ENCODE measurements at regions not wholly inside any gene's neighbourhood (a gene's known extent, or its start where the extent isn't known, plus 50 kb on each side); places are given as distances from the start of the nearest gene placed in this dataset.

DNA sequence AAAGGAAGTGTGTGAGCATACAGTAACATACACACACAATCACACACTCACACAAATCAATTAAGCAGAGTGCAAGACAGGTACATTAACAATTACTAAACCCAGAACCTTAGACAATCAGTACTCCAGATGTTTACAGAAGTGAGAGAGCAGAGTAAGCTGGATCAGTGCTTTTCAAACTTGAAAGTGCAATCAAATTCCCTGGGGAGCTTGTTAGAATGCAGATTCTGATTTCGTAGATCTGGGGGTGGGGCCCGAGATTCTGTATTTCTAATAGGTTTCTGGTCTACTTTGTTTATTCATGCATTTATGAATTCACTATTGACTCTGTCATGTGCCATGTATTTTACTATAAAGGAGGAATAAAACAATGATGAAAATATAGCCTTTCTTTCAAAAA, 179.6 kb upstream of the PHYHIPL start:
- DNase-seq (ENCODE audit: low read depth in 2 of 2) = no peak

DNA sequence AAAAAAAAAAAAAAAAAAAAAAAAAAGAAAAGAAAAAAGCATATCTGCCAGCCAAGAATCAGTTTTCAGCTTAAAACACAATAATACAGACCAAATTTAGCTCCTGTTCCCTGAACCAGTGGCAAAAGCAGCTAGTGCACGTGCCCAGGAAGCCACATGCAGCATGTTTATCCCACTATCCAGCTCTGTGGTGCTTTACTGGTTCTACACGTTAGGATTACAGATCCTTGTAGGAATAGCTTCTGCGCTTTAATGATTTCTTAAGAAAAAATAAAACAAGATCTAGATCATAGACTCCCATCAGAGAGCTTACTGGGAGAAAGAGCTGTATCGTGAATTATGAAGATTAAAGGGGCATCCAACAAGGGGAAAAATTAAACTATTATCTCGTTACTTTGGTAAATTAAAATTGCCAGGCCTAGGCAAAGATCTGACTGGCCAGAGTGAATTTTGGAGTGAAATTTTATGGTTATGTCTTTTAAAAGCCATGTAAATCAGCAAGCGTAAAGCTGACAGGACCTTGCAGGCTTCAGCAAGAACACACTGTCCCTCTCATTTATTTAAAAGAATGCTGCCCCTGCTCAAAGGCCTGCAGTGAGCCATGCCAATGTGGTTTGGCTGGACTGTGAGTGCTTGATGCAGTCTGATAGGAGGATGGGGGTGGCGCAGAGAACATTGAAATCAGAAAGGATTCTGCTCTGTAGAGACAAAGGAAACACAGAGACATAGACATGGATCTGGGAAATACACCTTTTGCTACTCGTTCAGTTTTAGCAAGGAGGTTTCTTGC, 177.3 kb upstream of the PHYHIPL start:
- DNase-seq (ENCODE audit: low read depth in 2 of 2) = no peak

DNA sequence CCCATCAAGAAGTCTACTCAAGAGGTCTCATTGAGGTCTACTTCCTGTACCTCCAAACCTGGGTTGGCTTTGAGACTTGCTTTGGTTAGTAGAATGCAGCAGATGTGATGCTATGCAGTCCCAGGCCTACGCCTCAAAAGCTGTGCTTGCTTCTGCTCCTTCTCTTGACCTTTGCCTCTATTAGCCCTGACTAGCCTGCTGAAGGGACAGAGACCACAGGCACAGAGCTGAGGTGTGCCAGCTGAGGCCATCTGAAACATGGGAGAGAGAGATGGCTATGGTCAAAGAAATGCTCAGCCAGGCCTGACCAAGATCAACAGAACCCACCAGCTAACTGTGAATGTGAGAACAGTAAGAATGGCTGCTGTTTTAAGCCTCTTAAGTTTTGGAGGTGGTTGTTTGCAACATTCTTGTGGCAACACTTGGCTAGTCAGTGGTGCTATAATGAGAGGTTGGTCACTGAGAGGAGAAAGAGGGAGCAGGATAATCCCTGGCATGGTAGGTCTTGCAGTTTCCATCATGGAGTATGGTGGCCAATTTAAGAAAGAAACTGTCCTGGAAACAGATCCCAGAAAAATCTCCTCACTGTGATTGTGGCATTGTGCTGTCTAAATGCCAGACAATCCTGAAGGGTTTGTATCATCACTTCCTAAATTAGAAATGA, 176.1 kb upstream of the PHYHIPL start:
- DNase-seq (ENCODE audit: low read depth in 2 of 2) = no peak

DNA sequence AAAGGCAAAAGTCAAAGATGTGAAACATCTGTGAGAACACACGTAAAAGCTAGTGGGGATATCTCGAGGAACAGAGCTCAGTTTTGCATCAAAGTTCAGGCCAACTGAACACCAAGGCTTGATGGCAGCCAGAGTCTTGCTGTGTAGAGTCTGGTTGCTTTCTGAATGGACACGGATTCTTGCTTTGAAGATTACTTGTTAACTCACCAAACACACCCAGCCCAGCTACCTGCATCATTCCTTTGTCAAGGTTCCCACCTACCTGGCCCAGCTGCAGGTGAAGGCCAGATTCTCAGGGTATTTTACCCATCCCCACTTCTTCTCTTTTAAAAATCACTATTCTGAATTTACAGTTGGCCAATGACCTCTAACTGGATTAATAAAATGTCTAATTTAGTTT, 174.4 kb upstream of the PHYHIPL start:
- no peak for DNase-seq (ENCODE audit: low read depth in 2 of 2)

DNA sequence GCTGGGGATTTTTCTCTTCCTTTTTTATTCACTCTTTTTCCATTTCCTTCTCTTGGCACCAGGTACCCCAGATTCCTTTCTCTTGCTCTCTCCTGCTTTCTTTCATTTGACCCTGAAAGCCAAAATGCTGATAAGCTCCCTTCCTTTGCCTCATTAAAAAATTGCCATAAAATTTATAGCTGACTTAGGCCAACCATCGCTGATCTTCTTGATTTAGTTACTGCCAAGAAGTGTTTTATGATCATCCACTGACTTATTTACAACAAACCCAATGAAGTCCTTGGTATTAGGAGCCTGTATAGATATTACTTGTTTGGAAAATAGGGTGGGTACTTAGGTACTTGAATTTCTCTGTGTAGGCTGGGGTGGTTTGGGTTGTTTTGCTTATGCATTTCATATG, 173.2 kb upstream of the PHYHIPL start:
- no peak for DNase-seq (ENCODE audit: low read depth in 2 of 2)

DNA sequence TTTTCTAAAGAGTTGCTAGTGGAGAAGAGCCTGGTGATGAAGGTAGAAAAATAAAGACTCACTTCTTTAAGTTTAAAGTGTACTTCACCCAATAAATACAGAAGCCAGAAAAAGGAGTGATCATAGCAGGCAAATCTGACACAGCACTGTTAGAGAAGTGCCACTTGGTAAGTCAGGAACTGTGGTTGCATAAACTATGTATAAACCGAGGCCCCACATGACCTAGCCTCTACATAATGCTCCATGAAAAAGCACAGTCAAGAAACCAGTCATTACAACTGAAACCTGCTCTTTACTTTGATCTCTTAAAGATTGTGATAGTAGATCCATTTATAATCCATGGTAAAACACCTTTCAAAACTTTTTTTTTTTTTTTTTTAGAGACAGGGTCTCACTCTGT, 172.1 kb upstream of the PHYHIPL start:
- DNase-seq (ENCODE audit: low read depth in 2 of 2) = no peak

DNA sequence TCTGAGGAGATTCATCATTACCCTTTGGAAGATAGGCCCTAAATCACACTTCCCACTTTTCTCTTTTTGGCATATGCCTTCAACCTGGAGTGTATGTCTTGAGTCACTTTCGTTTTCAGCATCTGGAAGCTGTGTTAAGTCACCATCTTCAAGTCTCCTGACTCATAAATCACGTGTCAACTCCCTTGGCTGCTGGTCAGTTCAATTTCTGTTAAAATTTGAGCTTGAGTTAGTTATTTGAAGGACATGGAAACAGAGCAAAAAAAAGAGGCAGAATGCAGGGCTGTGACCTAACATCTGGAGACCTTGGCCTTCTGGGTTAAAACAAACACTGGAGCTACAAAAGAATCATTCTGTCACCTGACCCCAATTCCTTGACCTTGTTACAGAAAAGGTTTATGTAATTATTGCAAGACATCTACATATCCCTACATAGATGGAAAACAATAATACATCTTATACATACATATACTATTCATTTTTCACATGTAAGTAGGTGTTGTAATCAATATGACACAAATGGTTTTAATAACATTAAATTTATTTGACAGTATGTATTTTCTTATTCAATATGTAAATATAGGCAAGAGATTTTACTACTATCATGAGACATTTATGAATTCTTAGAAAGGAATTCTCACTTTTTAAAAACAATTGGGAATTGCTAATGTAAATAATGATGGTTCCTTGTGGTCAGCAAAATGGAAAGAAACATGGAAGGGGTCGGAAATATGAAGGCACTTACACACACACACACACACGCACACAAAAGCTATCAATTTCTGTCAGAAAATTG, 169.7 kb upstream of the PHYHIPL start:
- peak; percentile 28 to 32 for DNase-seq (ENCODE audit: low read depth in 2 of 2)

DNA sequence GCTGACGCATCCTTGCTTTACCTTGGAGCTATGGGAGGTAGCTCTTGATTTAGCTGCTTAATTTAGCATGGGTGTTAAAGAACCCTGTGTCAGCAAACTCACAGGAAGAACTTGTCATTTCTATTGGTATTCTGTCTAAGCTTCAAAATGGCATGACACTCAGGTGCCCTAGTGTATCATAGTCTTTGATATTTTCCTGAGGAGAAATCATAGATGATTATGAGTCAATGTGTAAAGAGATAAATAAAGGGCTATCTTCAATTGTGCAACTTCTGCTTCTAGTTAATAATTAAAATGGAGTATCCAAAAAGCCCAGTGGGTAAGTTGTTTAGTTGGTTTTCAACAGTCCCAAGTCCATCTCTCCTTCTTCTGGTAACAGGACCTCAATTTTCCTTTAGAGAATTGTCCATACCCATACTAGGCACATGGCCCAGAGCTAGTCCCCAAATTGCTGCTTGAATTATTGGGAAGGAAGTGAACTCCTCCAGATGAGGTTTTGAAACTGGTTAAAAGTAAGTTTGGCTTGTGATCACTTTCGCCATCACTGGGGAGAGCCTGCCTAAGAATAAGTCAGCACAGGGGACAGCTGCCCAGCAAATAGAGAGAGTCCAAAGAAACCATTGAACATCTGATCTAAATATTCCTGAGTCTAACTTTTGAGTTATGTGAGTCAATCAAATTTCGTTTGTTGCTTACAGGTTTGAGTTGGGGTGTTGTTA, 169.0 kb upstream of the PHYHIPL start:
- no peak for DNase-seq (ENCODE audit: low read depth in 2 of 2)

DNA sequence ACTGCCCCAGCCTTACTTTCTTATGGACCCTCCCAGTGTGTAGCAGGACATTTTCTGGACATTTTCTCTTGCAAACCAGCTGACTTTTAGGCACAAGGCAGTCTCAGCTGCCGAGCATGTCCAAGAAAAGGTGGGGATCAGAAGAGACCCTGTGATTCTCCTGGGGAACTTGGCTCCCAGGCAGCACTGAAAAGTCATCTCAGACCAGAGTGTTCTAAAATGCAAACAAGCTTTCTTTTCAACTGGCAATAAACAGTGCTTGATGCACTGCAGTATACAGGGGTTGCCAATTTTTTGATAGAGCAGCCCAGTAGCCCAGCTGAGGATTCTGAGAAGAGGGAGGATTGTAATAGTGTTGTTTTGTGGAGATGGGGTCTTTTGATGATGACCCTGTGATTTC, 168.0 kb upstream of the PHYHIPL start:
- no peak for DNase-seq (ENCODE audit: low read depth in 2 of 2)

DNA sequence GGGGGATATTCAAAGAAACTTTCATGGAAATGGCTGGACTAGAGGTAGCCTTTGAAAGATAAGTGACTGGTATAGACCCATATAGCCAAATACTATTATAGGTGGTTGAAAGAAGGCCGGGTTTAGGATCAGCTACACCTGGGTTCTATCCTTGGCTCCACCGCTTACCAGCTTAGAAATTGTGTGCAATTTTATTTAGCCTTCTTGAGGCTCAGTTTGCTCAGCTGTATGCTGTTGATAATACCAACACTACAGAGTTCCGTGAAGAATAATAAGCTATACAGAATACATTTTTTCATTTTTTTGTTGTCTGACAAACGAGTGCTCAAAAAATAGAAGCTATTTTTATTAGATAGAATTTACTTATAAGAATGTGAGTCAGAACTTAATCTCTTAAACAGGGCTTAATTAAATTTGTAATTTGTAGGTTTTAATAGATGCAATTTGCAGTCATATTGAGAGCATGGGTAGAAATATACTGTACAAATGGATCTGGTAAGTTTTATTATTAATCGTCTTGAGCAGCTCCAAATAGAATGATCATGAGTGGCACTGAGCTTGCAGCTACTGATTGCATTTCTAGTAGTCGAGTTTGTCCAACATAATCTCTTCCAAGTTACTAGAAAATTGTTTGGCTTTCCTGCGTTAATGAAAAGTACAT, 164.3 kb upstream of the PHYHIPL start:
- no peak for DNase-seq (ENCODE audit: low read depth in 2 of 2)

DNA sequence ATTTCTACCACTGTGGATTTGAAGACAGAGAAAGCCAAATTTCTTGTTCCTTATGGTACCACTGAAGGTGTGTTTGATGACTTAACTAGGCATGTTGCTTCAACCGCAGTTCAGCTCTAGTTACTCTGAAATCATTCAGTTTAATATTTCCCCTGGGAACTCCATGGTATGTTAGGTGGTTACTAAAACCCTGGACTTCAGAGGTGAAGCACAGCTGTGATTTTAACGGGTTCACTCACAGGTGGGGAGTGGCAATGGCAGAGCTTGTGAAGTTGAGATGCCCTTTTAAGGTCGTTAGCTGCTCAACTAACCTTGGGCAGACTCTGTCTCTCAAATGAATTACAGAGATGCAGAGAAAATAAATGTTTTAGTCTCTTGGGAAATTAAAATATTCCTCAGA, 163.6 kb upstream of the PHYHIPL start:
- no peak for DNase-seq (ENCODE audit: low read depth in 2 of 2)

DNA sequence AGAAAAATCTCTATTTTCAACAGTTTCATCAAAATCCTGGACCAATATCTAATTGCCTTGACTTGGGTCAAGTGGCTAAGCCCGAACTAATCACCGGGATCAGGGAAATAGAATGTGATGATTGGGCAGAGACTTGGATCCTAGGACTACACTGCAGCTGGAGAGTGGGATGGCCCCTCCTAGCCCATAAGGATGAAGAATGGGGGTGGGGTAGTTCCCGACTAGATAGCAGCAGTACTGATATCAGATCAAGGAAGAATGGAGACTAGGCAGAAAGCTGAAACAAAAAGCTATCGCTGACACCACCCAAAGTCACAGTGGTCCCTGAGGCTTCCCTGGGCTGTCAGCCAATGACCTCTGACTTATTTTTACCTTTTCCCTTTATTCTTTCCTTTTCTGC, 160.4 kb upstream of the PHYHIPL start:
- no peak for DNase-seq (ENCODE audit: low read depth in 2 of 2)

DNA sequence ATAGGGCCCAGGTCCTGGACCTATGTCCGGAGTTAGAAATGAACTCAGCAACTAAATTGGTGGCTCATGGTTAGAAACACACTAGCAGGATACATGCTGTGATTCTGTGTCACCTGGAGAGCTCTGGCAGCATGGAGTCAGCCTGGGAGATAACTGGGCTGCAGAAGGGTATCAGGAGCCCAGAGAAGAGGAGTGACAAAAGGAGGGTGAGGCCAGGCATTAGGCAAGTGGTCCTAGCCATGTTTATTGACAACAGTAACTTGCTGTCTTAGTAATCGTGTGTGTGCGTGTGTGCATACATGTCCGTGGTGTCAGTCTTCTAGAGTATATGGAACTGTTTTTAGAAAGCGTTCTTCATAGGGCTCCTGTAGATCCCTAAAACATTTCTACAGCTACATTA, 157.5 kb upstream of the PHYHIPL start:
- DNase-seq (ENCODE audit: low read depth in 2 of 2) = no peak

DNA sequence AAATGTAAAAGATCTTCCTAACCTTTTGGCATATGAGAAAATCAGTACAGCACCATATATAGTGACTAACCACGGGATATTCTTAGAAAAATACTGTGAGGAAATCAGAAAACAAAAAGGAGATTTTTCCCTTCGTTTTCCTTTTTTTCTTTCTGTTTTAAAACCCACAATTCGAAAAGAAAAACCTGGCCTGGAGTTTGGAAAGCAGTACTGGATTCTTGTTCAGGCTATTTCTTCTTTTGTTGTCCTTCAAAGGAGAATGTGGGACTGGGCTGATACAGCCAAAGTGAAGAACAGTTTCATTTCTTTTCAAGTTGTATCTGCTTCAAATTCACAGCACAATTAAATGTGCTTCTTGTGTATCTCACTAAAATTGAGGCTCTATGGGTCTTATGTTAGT, 156.8 kb upstream of the PHYHIPL start:
- DNase-seq (ENCODE audit: low read depth in 2 of 2) = peak in 1 of 2 experiments; percentile 3

DNA sequence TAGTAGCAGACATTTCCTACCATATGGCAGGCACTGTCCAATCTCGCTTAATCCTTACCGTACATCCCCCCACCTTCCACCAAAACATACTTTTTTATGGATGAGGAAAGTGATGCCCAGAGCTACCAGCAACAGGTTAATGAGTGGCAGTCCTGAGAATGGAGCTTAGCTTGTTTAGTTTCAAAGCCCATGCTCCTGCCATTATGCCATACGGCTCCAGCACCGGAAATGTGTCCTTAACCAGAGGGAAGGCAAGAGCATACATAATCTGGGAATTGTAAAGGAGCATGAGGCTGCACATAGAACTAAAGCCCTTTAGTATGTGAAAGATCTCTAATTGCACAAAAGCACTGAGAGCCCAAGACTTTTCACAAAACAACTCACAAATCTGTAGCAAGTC, 155.9 kb upstream of the PHYHIPL start:
- no peak for DNase-seq (ENCODE audit: low read depth in 2 of 2)

DNA sequence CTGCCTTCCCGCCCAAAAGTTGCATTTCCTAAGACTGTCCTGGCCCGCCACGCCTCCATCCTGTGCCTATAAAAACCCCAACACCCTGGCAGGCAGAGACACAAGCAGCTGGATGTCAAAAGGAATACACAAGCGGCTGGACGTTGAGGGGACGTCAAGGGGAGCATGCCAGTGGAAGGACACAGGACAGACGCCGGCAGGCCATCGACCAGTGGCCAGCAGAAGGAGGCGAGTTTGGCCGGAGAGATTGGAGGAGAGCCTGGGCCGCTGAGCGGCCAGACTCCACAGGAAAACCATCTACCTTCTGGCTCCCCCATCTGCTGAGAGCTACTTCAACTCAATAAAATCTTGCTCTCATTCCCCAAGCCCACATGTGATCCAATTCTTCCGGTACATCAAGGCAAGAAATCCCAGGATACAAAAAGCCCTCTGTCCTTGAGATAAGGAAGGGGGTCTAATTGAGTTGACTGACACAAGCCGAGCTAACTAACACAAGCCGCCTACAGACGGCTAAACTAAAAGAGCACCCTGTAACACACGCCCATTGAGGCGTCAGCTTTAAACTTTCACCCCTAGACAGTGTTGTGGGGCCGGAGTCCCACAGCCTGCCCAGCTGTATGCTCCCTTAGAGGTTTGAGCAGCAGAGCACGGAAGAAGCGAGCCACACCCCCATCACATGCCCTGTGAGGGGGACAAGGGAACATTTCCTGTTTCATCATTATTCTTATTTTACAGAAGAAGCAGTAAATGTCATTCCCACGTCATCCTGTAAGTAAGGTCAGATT, 150.3 kb upstream of the PHYHIPL start:
- DNase-seq (ENCODE audit: low read depth in 2 of 2) = no peak

DNA sequence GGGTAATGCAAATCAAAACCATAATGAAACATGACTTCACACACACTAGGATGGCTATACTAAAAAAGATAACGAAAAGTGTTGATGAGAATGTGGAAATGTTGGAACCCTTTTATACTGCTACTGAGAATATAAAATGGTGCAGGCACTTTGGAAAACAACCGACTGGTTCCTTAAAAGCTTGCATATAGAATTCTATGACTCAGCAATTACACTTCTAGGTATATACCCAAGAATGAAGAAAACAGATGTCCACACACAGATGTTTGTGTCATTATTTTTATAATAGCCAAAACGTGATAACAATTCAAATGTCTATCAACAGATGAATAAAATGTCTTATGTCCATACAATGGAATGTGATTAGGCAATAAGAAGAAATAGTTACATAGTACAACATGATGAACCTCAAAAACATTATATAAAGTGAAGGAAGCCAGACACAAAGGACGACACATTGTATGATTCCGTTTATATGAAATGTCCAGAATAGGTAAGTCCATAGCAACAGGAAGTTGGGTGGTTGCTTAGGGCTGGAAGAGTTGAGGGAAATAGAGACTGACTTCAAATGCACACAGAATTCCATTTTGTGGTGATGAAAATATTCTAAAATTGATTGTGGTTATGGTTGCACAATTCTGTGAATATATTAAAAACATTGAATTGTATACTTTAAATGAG, 148.3 kb upstream of the PHYHIPL start:
- DNase-seq (ENCODE audit: low read depth in 2 of 2) = peak; percentile 70 to 75

DNA sequence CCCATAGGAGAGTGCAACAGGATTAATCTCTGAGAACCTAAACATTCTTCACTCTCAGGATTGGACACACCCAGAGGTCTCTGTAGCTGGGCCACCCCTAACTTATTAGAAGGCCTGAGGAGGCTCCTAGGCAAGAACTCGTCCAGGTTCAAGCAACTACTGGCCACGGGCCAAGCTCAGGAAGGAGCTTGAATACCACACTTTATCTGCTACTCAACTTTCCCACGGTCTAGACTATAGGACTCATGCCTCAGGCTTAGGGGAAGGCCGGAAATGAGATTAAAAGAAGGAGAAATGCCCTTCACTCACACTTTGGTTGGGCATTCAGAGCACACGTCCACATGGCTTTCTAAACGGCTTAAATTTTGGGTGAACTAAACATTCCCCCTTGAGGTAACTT, 142.8 kb upstream of the PHYHIPL start:
- no peak for DNase-seq (ENCODE audit: low read depth in 2 of 2)

DNA sequence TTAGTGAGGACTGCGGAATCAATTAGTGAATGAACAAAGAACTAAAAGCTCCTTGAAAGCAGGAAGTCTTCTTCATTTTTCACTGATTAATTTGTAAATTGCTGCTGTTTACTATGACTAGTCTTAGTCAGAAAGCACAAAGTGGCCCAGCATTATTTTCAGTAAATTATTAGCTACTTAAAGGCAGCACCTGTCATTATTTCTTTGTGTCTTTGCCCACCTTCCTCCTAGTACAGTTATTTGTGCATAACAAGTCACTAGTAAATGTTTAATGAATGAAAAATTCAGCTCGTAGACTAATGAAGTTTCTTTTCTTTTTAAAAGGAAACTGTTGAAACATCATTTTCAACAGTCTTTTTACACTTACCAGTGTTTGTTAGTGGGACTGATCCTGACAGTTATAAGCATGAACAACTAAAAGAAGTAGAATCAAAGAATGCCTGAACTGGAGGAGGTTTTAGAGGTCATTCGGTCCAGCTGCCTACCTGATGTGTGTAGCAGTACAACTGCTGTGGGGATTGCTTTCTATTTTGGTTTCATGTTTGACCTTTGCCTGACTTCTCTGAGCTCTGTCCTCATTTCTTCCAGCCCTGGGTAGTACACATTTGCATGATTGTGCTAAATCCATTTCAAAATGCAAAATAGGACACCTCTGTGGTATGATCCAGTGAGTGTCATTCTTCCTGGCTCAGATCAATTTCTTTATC, 140.0 kb upstream of the PHYHIPL start:
- no peak for DNase-seq (ENCODE audit: low read depth in 2 of 2)

DNA sequence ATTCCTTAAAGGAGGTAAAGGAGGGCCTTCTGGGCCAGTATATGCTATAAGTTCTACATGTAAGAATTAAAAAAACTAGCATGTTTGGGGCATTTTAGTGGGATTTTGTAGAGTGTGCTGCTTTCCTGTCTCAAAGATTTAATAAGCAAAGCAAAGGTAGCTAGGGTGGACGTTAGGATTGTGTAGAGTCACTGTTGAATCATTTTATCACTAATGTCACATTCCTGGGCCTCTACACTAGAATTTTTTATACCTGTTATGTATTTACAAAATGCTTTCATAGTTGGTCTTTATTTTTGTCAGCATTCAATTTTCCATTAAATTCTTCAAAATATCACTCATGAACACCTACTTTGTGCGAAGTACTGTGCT, 139.4 kb upstream of the PHYHIPL start:
- DNase-seq (ENCODE audit: low read depth in 2 of 2) = no peak

All from fibroblast of skin of left quadriceps (primary cell).